ENCODE measurements at regions not wholly inside any gene's neighbourhood (a gene's known extent, or its start where the extent isn't known, plus 50 kb on each side); places are given as distances from the start of the nearest gene placed in this dataset.
"Not testable (repeated sequence)": the region's sequence is repeated elsewhere in the genome, so short reads cannot be mapped to it uniquely, and the experiment has no call there.

DNA sequence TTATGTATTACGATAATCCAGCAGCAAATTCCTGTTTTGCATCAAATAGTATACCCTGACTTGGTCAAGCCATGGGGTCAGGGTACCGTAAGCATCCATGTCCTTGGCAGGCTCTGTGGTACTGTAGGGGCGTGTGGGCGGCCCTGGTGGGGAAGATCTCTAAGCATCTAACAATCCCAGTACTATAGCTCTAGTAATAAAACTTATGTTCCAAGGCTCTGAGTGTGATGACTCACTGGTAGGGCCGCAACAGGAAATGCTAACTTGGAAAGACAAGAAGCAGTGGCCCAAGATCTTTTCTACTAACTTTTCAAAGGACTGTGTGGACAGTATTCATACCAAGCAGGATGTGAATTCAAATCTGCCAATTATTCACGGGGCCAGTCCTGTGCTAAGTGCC, 63.8 kb downstream of the CLEC18A start:
- H3K27ac Mint-ChIP-seq; H3K27me3 Mint-ChIP-seq; DNase-seq; H3K4me3 Mint-ChIP-seq; H3K36me3 Mint-ChIP-seq; H3K9me3 Mint-ChIP-seq (ENCODE audit: low read depth); ATAC-seq; CTCF ChIA-PET; H3K4me1 Mint-ChIP-seq: not testable (repeated sequence)

DNA sequence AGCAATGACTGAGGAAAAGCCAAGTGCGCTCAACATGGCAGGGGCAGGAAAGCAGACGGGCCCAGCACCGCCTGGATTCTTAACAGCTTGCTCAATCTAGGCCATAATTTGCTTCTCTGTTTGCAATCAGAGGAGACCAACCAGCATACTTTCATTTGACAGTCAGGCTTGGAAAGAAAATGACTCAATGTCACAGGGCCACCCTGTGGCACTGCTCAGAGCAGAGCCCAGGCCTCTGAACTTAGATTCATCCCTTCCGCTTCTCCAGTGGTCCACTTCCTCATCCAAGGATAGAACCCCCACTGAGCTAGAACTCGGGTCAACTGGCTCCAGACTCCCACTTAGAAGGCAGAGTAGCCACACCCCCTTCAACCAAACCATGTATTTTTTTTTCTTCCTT, 65.6 kb downstream of the CLEC18A start:
- DNase-seq; H3K36me3 Mint-ChIP-seq; CTCF ChIA-PET; H3K27me3 Mint-ChIP-seq; H3K4me1 Mint-ChIP-seq; H3K4me3 Mint-ChIP-seq; H3K27ac Mint-ChIP-seq; ATAC-seq; H3K9me3 Mint-ChIP-seq (ENCODE audit: low read depth): not testable (repeated sequence)

- Mint-ChIP-seq H3K36me3 (peaks cover 9% of the 10 kb centered on the region), H3K9me3 (ENCODE audit: low read depth) (no peaks in the 10 kb centered on the region)
Observed at GRCh38 chr16:70018254-70018653, 67.1 kb downstream of the CLEC18A start.

DNA sequence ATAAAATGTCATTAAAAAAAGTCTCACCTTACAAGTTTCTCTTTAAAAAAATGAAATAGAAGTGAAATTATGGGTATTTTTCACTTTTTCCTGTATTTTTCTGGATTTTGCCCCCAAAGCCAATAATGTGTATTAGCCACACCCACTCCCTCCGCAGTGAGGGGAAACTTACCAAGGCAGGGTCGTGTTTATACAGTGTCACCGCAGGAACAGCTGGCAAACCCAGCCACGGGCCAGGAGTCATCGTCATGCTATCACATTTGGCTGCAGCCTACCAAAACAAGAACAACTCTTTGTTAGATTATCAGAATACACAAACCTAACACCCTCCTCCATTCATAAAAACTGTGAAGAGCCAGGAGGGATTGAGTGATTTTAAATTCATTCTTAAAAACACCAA, 72.1 kb downstream of the CLEC18A start:
- H3K9me3 Mint-ChIP-seq (ENCODE audit: low read depth); H3K27me3 Mint-ChIP-seq; H3K4me3 Mint-ChIP-seq; DNase-seq; H3K27ac Mint-ChIP-seq; CTCF ChIA-PET; ATAC-seq: not testable (repeated sequence)
- Mint-ChIP-seq H3K36me3 (peaks cover 13% of the 10 kb centered on the region), H3K4me1 (peaks cover 13% of the 10 kb centered on the region)

More at GRCh38 chr16:70018254-70018653, 67.1 kb downstream of the CLEC18A start:
- CTCF ChIA-PET = interaction anchor here (1.0 kb wide), 1 partner anchor 88 kb away, joined by 4 read pairs; no protein-coding TSS in a partner anchor
- Mint-ChIP-seq H3K4me1 (peaks cover 4% of the 10 kb centered on the region), H3K4me3 (no peak overlapping the region), H3K27me3 (no peaks in the 10 kb centered on the region), H3K27ac (no peak overlapping the region)
- DNase-seq = peak; percentile 63
- ATAC-seq = peak; percentile 99

DNA sequence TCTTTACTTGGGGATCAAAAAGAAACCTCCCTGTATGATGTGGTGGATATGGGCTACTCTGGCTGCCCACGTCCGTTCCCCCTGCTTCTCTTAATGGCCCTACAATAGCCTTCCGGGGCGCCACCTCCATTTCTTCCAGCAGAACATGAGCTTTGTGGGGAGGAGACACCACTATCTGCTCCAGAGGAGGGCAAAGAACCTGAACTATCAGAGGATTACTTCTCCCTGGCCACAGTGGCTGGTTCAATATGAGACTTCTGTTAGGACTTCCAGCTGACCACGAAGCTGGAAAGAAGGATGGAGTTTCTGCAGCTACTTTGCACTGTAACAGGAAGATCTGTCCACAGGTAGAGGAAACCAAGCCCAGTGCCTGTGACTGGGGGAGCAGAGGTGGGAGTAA, 72.8 kb downstream of the CLEC18A start:
- DNase-seq; H3K4me3 Mint-ChIP-seq; H3K27ac Mint-ChIP-seq; H3K27me3 Mint-ChIP-seq; ATAC-seq; H3K4me1 Mint-ChIP-seq; H3K9me3 Mint-ChIP-seq (ENCODE audit: low read depth); CTCF ChIA-PET: not testable (repeated sequence)
- peaks cover 12% of the 10 kb centered on the region for H3K36me3 Mint-ChIP-seq

DNA sequence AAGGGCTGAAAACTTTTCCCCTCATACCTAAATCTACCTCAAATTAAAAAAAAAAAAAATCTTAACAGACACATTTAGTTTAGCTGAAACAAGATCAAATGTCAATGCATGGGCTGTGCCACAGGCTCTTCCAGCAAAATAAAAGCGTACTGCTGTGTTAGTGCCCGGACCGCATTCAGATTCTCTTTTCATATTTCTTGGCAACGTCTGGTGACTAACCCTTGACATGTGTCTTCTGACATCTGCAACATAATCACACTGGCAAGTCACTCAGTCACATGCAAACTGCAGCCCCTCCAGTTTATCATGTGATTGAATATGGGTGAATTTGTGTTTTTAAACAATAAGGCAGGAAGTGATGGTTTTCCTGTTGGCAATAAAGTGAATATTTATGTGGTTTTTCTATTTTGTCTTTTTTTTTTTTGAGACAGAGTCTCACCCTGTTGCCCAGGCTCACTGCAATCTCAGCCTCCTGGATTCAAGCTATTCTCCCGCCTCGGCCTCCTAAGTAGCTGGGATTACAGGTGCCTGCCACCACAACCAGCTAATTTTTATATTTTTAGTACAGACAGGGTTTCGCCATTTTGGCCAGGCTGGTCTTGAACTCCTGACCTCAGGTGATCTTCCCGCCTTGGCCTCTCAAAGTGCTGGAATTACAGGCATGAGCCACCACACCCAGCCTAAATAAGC, 75.2 kb downstream of the CLEC18A start:
- peak; percentile 56 for DNase-seq
- ATAC-seq = peak; percentile 90
- H3K36me3 Mint-ChIP-seq; H3K9me3 Mint-ChIP-seq (ENCODE audit: low read depth); H3K27me3 Mint-ChIP-seq; H3K4me1 Mint-ChIP-seq; H3K4me3 Mint-ChIP-seq: not testable (repeated sequence)
- CTCF ChIA-PET = interaction anchor here (0.7 kb wide), 1 partner anchor 353 kb away, joined by 4 read pairs; no protein-coding TSS in a partner anchor
- peak overlapping the region; percentile 40 for H3K27ac Mint-ChIP-seq

DNA sequence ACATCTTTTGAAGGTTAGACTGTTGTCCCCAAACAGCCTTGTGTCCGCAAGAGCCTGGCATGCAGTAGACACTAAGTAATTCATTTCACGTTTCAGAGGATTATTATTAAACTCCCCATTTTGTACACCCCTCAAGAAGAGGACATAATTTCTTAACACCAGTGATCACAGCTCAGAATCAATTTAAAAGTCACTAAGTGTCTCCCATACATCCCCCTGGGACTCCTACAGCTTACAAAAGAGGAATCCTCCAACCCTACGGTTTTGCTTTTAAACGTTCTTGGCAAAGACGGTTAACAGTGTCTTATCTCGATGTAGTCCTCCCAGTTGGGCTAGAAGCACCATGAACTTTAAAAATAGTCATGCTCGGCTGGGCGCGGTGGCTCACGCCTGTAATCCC, 81.2 kb upstream of the PDPR start:
- DNase-seq; H3K36me3 Mint-ChIP-seq; H3K27ac Mint-ChIP-seq; H3K4me1 Mint-ChIP-seq; H3K27me3 Mint-ChIP-seq; ATAC-seq; H3K9me3 Mint-ChIP-seq (ENCODE audit: low read depth); H3K4me3 Mint-ChIP-seq; CTCF ChIA-PET: not testable (repeated sequence)

DNA sequence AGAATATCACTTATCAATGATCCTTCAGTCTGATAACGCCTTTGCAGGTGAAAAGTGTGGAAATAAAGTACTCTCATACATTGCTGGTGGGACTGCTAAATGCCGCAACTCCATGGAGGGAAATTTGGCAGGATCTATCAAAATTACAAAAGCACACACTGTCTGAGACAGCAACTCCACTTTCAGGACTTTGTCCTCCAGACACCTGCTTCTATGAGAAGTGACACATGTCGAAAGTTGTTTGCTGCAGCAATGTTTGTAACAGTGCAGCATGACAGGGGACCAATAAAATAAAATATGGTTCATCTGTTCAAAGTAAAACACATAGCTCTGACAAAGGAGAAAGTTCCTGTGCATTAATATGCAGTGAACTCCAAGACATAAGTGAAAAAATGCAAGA, 76.2 kb upstream of the PDPR start:
- H3K36me3 Mint-ChIP-seq; ATAC-seq; H3K27ac Mint-ChIP-seq; H3K4me3 Mint-ChIP-seq; CTCF ChIA-PET; DNase-seq; H3K9me3 Mint-ChIP-seq (ENCODE audit: low read depth); H3K4me1 Mint-ChIP-seq; H3K27me3 Mint-ChIP-seq: not testable (repeated sequence)

GRCh38 chr16:70040554-70040953, 73.6 kb upstream of the PDPR start:
- H3K9me3 Mint-ChIP-seq (ENCODE audit: low read depth); DNase-seq; H3K27me3 Mint-ChIP-seq; H3K27ac Mint-ChIP-seq; H3K36me3 Mint-ChIP-seq; CTCF ChIA-PET; ATAC-seq; H3K4me3 Mint-ChIP-seq; H3K4me1 Mint-ChIP-seq: not testable (repeated sequence)

DNA sequence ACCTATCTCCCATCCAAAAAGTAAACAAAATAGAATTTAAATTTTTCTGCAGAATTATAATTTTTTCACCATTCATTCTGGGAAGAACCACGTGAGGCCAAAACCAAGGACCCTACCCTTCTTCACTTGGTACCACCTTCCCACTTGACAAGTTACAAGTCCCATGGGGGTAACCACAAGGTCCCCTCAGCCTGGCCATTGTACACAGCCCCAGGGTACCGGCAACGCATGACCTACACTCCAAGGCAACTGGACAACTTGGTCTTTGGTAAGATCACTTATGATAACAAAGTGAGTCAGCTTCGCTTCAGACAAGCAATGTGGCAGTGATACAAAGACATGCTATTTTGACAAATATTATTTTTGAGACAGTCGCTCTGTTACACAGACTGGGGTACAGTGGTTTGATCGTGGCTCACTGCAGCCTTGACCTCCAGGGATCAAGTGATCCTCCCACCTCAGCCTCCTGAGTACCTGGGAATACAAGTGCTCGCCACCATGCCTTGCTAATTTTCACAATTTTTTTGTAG, 70.5 kb upstream of the PDPR start:
- H3K36me3 Mint-ChIP-seq; H3K27ac Mint-ChIP-seq; H3K9me3 Mint-ChIP-seq (ENCODE audit: low read depth); H3K4me1 Mint-ChIP-seq; ATAC-seq; H3K4me3 Mint-ChIP-seq; DNase-seq; H3K27me3 Mint-ChIP-seq; CTCF ChIA-PET: not testable (repeated sequence)

DNA sequence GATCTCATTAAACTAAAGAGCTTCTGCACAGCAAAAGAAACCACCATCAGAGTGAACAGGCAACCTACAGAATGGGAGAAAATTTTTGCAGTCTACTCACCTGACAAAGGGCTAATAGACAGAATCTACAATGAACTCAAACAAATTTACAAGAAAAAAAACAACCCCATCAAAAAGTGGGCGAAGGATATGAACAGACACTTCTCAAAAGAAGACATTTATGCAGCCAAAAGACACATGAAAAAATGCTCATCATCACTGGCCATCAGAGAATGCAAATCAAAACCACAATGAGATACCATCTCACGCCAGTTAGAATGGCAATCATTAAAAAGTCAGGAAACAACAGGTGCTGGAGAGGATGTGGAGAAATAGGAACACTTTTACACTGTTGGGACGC, 67.6 kb upstream of the PDPR start:
- DNase-seq; H3K9me3 Mint-ChIP-seq (ENCODE audit: low read depth); H3K27ac Mint-ChIP-seq: not testable (repeated sequence)

DNA sequence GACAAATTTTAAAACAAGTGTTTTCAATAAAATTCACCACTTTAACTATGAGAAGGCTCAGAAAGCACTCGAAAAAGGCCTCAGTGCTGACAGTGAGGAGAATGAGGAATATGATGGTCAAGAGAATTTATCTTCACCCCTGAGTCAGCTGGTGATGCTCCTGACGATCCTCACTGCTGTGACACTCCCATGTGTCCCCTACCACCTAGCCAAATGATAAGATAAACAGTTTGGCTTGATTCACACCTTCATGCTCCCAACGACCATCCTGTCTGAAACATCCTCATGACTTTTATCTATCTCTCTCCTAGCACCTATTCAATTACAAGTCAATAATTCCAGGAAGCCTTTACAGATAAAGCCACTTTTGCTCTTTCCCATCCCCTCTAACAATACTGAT, 66.0 kb upstream of the PDPR start:
- H3K9me3 Mint-ChIP-seq (ENCODE audit: low read depth); ATAC-seq; H3K27me3 Mint-ChIP-seq: not testable (repeated sequence)

More for the DNA sequence above, 67.6 kb upstream of the PDPR start:
- H3K27me3 Mint-ChIP-seq, H3K4me3 Mint-ChIP-seq, H3K36me3 Mint-ChIP-seq, ATAC-seq, CTCF ChIA-PET, H3K4me1 Mint-ChIP-seq: not testable (repeated sequence)

GRCh38 chr16:70058056-70058455, 56.1 kb upstream of the PDPR start:
- CTCF ChIA-PET; DNase-seq; H3K36me3 Mint-ChIP-seq; ATAC-seq; H3K4me1 Mint-ChIP-seq; H3K27me3 Mint-ChIP-seq; H3K4me3 Mint-ChIP-seq; H3K9me3 Mint-ChIP-seq (ENCODE audit: low read depth); H3K27ac Mint-ChIP-seq: not testable (repeated sequence)

More for the DNA sequence above, 66.0 kb upstream of the PDPR start:
- H3K27ac Mint-ChIP-seq, H3K4me1 Mint-ChIP-seq, DNase-seq, H3K4me3 Mint-ChIP-seq, CTCF ChIA-PET, H3K36me3 Mint-ChIP-seq: not testable (repeated sequence)

DNA sequence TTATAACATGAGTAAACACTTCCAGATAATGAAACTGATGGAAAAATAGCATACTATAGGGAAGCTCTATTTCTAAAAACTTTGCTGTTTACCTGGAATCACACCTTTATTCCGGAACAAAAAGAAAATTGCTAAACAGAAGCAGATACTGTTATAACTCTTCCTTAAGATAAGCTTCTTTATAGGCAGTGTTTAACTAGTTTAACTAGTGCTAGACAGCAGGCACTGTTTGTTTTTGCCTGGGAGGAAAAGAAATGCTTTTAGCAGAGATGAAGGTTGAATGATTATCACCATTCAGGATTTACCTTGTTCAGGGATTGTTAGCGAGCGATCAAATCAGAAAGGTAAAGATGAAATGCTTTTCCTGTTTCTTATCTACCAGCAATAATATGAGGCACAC, 54.7 kb upstream of the PDPR start:
- CTCF ChIA-PET; H3K4me3 Mint-ChIP-seq; H3K36me3 Mint-ChIP-seq; H3K27me3 Mint-ChIP-seq; H3K4me1 Mint-ChIP-seq; H3K27ac Mint-ChIP-seq; H3K9me3 Mint-ChIP-seq (ENCODE audit: low read depth); DNase-seq; ATAC-seq: not testable (repeated sequence)

Measured in activated CD8-positive, alpha-beta memory T cell treated with anti-CD3 and anti-CD28 coated beads, Interleukin-2, amount 10 ng/mL, durations not matched to agents 7 days and 5 days (primary cell).